K562 (cell line): ENCODE measurements at regions not wholly inside any gene's neighbourhood (a gene's known extent, or its start where the extent isn't known, plus 50 kb on each side); places are given as distances from the start of the nearest gene placed in this dataset.

Source experiments
- ATAC-seq: fragments of 200-7000 bp; cut with Tn5 transposase; 3 replicates; pipeline ENCODE4 v1.9.1; 2020; ENCODE audit warnings: moderate library complexity
- BruUV-seq: library from RNA; stranded (reverse); fragments of 400-500 nt; replicated peaks from 2 replicates; lab custom pipeline; 2021; lab: Mats Ljungman, UMichigan
- CTCF ChIA-PET: fragments of 300-600 bp; formaldehyde crosslinking; extraction: SDS; loops from one replicate; lab custom pipeline; 2021; ENCODE audit warnings: low intra/inter-chr PET ratio; lab: Yijun Ruan, JAX
- POLR2A ChIA-PET: fragments of 300-600, 350-650 bp; sonication (Branson Sonifier 250); formaldehyde crosslinking; extraction: SDS; loops from one replicate; lab custom pipeline; 2021; ENCODE audit warnings: antibody characterized with exemption, inconsistent platforms; lab: Yijun Ruan, JAX
- DNase-seq, 4 experiments: peaks; one replicate each; pipeline versions ENCODE4 v3.0.0 to v3.0.0-alpha.2; 2011 to 2018; ENCODE audit warnings: low spot score in 3 of 4, mixed read lengths in 3 of 4; ENCODE audit errors: extremely low read depth in 1 of 4
- FAIRE-seq: peaks from 2 replicates; lab custom pipeline; 2011; peaks lifted over from hg19 to GRCh38; lab: Jason Lieb, UNC
- H2AFZ ChIP-seq: 2 replicates; pipeline ENCODE4 v1.6.0; 2011; ENCODE audit warnings: low read depth, low read length, control low read depth, inconsistent platforms
- H3K27ac ChIP-seq: fragments of 200-600 bp; 3 replicates; pipeline ENCODE4 v1.8.0; 2011; ENCODE audit warnings: low read depth, mild to moderate bottlenecking, control low read depth, inconsistent platforms, low read length, moderate library complexity, mixed read lengths; ENCODE audit errors: extremely low read depth
- H3K27me3 ChIP-seq, 2 experiments: fragments of 300-600 bp in 1 of 2; 2 replicates in 1 of 2; 3 replicates in 1 of 2; pipeline versions ENCODE4 v1.6.0 to v1.8.0; 2011; ENCODE audit warnings: inconsistent platforms in 2 of 2, low read length in 2 of 2, mild to moderate bottlenecking in 1 of 2, mixed read lengths in 1 of 2, moderate library complexity in 1 of 2; ENCODE audit not compliant: control insufficient read depth in 2 of 2, insufficient read depth in 2 of 2
- H3K36me3 ChIP-seq: fragments of 300-600 bp; 3 replicates; pipeline ENCODE4 v1.8.0; 2011; ENCODE audit warnings: mild to moderate bottlenecking, low read length, inconsistent platforms; ENCODE audit not compliant: control insufficient read depth, insufficient read depth
- H3K4me1 ChIP-seq, 2 experiments: fragments of 200-600 bp in 1 of 2; replicated peaks in 1 of 2; 2 replicates in 1 of 2; 3 replicates in 1 of 2; pipeline versions ENCODE4 v1.5.1 to v1.8.0; 2011; ENCODE audit warnings: inconsistent platforms in 2 of 2, low read length in 2 of 2, mild to moderate bottlenecking in 1 of 2, mixed read lengths in 1 of 2, moderate library complexity in 1 of 2; ENCODE audit not compliant: control insufficient read depth in 2 of 2, insufficient read depth in 2 of 2
- H3K4me2 ChIP-seq: 2 replicates; pipeline ENCODE4 v1.6.1; 2011; ENCODE audit warnings: low read length, control low read depth, inconsistent platforms, mixed read lengths; ENCODE audit not compliant: insufficient read depth
- H3K4me3 ChIP-seq: fragments of 200-600 bp; sonication (generic), shearing (Covaris generic); 2 replicates; pipeline ENCODE4 v1.5.1; 2016; ENCODE audit warnings: control low read depth, inconsistent platforms
- H3K79me2 ChIP-seq: fragments of 200-600 bp; 3 replicates; pipeline ENCODE4 v1.8.0; 2011; ENCODE audit warnings: low read length, inconsistent platforms; ENCODE audit not compliant: control insufficient read depth, insufficient read depth
- H3K9ac ChIP-seq, 2 experiments: 2 replicates each; pipeline versions ENCODE4 v1.6.0 to v1.6.1; 2011; ENCODE audit warnings: low read depth in 2 of 2, low read length in 2 of 2, control low read depth in 1 of 2, inconsistent platforms in 1 of 2, mild to moderate bottlenecking in 1 of 2, mixed read lengths in 1 of 2; ENCODE audit not compliant: insufficient read depth in 1 of 2
- H3K9me1 ChIP-seq: one replicate; pipeline ENCODE4 v1.6.0; 2011; ENCODE audit warnings: inconsistent platforms, mild to moderate bottlenecking, low read length, moderate library complexity; ENCODE audit not compliant: control insufficient read depth, insufficient read depth
- H3K9me3 ChIP-seq: replicated peaks from 2 replicates; pipeline ENCODE4 v1.5.1; 2011; ENCODE audit warnings: low read depth, low read length, inconsistent platforms; ENCODE audit not compliant: control insufficient read depth, insufficient read depth
- H4K20me1 ChIP-seq: replicated peaks from 2 replicates; pipeline ENCODE4 v1.6.1; 2011; ENCODE audit warnings: low read length, inconsistent platforms, mixed read lengths; ENCODE audit not compliant: control insufficient read depth, insufficient read depth
- MYC ChIP-seq, 2 experiments: fragments of 250-450 bp in 1 of 2; sonication (Bioruptor Pico) in 1 of 2; IDR thresholded peaks; 2 replicates each; pipeline versions ENCODE4 v1.5.1 to v1.6.1; 2012 to 2021; ENCODE audit warnings: low read depth in 2 of 2, borderline replicate concordance in 1 of 2, improper control_type of control experiment in 1 of 2, low read length in 1 of 2, mild to moderate bottlenecking in 1 of 2, moderate library complexity in 1 of 2
- PATZ1 ChIP-seq: fragments of 250-450 bp; sonication (Bioruptor Pico); IDR thresholded peaks from 2 replicates; pipeline ENCODE4 v1.5.0; 2020; ENCODE audit warnings: mild to moderate bottlenecking, borderline replicate concordance
- SRSF3 ChIP-seq: fragments of 200-400 bp; formaldehyde crosslinking; IDR thresholded peaks from 2 replicates; pipeline ENCODE4 v1.6.1; 2016; ENCODE audit warnings: mild to moderate bottlenecking, low read length, moderate library complexity; ENCODE audit not compliant: insufficient read depth
- ZNF398 ChIP-seq: fragments of 250-450 bp; sonication (Bioruptor Pico); IDR thresholded peaks from 2 replicates; pipeline ENCODE4 v1.8.0; 2021; ENCODE audit warnings: moderate library complexity, mild to moderate bottlenecking, inconsistent platforms
- WGBS: fragments of 100-300 bp; shearing (Covaris generic); methylation state at CpG from one replicate; pipeline ENCODE4 v1.1.6; 2016; ENCODE audit warnings: low coverage, mixed read lengths; ENCODE audit not compliant: insufficient coverage; ENCODE audit errors: missing lambda C conversion rate; 5-methylcytosine and 5-hydroxymethylcytosine counted together
- in situ Hi-C: fragments of 300-500 bp; cut with MboI; formaldehyde crosslinking; loops from 4 replicates; pipeline ENCODE4 v1.15.0; 2018; ENCODE audit warnings: inconsistent platforms, mixed read lengths
- intact Hi-C: fragments of 100-400 bp; cut with micrococcal nuclease; formaldehyde crosslinking; loops from 2 replicates; pipeline ENCODE4 v1.14.2; 2022

GRCh38 chr2:234828382-234829073, 123.3 kb upstream of the SH3BP4 start:
- intact Hi-C loops = no loop called here
- H3K9me3 ChIP-seq = no peaks in the 10 kb centered on the region
- POLR2A ChIA-PET = no interaction called here
- no peak for DNase-seq
- TF ChIP-seq PATZ1 (CRISPR knock-in tag) (no peak), ZNF398 (CRISPR knock-in tag) (no peak), SRSF3 (no peak), MYC (IDR thresholded peaks at IDR 0.05; ENCODE audit: low read depth, low read length) (no peak), MYC (CRISPR knock-in tag; IDR thresholded peaks at IDR 0.05; ENCODE audit: borderline replicate concordance, low read depth) (no peak)
- TF ChIP-seq, all 486 proteins: peak for 0
- H3K36me3 ChIP-seq = no peaks in the 10 kb centered on the region
- H2AFZ ChIP-seq = no peak overlapping the region
- no peaks in the 10 kb centered on the region; the same call in 1 of the 2 replicates for H4K20me1 ChIP-seq
- no peak overlapping the region for H3K27ac ChIP-seq
- no TSS peak for BruUV-seq
- no peak overlapping the region for H3K9ac ChIP-seq
- H3K9me1 ChIP-seq = no peaks in the 10 kb centered on the region
- no peak for ATAC-seq
- 2% methylated on average over 10 of the region's 10 CpGs for WGBS
- no peak for FAIRE-seq
- H3K4me3 ChIP-seq = no peak overlapping the region
- no peaks in the 10 kb centered on the region for H3K27me3 ChIP-seq
- no peak overlapping the region for H3K4me2 ChIP-seq
- in situ Hi-C loops = no loop called here
- no peaks in the 10 kb centered on the region for H3K79me2 ChIP-seq
- no peaks in the 10 kb centered on the region for H3K4me1 ChIP-seq
- CTCF ChIA-PET = no interaction called here
